HG03039 (cell line): ENCODE measurements at regions not wholly inside any gene's neighbourhood (a gene's known extent, or its start where the extent isn't known, plus 50 kb on each side); places are given as distances from the start of the nearest gene placed in this dataset.
"Not testable (repeated sequence)": the region's sequence is repeated elsewhere in the genome, so short reads cannot be mapped to it uniquely, and the experiment has no call there.

ENCODE experiments used
- ATAC-seq: cut with Tn5 transposase; IDR thresholded peaks from one replicate; pipeline ENCODE4 v1.9.1; 2021; ENCODE audit warnings: mild to moderate bottlenecking, moderate library complexity; ENCODE audit not compliant: unreplicated experiment

DNA sequence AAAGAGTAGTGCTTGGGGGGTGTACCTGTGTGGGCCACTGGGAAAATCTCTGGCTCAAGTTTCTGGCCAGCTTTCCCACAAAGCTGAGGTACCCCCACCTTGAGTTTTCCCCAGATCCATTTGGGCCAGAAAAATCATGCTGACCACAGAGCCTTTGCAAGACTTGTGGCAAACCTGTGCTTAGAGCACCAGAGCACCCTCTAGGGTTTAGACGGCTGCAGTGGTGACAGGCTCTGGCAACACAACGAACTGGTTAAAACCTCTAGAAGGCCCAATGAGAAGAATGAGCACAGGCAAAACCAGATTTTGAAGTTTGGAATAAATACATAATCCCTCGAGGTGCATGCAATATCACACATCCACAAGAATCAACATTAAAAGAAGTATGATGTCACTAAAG lies 290.7 kb upstream of the FOLH1 start:
- ATAC-seq: no peak

DNA sequence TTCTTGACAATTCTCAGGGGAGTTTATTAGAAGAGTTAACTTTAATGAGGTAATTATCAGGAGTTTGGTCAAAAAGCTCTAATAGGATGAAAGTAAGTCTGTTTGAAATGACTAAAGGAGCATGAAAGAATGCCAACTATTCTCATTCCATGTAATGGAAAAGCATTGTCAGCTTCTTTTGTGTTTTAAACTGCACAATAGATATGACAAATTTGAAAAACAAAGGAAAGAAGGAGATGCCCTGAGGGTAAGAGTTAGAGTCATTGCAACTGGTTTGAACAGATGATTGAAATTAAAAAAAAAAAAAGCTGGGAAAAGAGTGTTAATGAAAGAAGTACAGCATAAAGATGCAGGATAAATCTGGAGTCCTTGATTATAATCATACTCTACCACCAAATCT lies 296.8 kb upstream of the FOLH1 start:
- ATAC-seq: no peak

DNA sequence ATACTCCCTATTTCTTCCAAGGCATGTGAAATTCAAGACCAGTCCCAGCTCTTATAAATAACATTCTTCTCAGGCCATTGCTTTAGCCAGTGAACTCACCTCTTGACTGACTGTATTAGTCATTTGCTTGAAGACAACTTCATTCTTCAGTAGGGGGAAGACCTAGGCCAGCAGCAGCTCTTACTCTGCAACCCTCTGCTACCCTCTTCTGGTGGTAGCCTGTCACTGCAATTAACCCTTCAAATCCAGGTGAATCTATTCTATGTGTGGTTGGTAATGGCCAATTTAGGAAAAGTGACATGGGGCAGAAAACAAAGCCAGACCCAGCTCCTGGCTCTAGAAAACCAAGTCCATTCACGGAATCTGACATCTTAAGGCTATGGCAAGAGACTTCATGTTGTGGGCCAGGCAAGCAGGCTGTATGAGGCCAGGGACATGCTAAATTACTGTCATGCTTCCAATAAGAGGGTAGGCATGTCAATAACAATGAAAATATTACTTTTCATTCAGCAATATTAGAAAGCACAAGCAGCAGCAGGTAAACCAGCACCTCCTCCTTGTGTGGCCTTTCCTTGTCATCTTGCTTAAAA lies 317.9 kb upstream of the FOLH1 start:
- ATAC-seq: peak; percentile 94

DNA sequence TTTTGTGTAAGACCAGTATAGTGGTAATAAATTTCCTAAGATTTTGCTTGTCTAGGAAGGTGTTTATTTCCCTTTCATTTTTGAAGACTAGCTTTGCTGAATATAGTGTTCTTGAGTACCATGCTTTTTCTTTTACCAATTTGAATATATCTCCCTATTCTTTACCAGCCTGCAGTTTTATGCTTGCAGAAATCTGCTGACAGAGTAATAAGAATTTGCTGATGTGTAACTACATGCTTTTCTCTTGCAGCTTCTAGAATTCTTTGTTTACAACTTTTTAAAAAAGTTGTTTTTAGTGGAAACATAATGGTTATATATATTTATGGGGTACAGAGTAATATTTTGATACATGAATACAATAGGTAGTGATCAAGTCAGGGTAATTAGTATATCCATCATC lies 324.8 kb upstream of the FOLH1 start:
- ATAC-seq: no peak

DNA sequence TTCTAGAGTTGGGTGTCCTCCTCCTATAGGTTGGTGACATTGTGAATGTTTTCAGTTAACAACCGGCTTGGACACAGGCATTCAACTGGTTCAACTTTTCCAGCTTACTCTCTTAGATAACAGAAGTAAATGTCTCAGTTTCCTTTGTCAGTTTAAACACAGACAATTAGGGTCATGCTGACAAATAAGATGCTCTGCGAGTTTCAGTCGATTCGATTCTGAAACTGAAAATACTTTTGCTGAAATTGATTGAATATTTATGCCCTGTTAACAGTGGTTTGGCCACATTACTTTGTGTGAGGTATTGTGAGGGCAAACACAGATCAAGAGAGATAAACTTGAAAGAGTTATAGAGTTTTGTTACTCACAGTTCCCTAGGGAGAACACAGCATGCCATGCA lies 330.5 kb upstream of the FOLH1 start:
- ATAC-seq: not testable (repeated sequence)

DNA sequence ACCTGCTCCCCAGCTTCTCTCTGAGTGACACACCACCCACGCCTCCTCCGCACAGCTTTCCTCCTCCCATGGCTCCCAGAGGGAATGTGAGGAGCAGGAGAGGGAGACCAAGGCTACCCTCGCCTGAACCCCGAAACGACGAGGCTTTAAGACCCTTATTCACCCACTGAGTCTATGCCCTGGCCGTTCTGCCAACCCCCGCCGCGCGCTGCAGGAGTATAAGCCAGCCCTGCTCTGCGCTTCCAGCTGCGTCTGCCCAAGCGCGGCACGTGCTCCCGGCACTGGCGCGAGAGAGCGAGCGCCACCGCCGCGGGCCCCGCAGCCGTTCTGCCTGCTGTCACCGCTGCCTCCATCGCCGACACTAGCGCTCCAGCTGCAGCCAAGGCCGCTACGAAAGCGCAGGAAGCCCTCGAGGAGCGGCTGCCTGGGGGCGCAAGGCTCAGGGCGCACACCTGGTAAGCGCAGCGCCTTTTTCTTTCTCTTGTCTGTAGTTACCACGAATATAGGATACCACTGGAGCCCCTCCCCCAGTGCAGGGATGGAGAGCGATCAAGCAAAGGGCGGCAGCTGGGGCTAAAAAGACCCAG lies 350.0 kb upstream of the FOLH1 start:
- ATAC-seq: not testable (repeated sequence)

DNA sequence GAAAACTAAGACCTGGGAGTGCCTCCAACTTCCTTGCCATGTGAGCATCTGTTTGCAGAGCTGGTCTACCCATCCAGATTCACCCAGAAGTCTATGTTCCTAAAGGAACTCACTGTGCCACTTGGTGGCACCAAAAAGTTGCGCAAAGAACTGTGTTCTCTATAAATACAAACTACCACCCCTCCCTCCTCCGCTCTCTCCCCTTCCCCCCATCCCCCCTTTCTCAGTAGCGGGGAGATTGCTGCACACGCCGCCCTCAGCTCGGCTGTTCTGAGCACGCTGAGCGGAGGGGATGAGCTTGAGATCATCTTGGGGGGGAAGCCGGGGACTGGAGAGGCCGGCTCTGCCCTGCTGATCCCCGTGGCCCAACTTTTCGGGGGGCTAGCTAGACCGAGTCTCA lies 352.2 kb upstream of the FOLH1 start:
- not testable (repeated sequence) for ATAC-seq

DNA sequence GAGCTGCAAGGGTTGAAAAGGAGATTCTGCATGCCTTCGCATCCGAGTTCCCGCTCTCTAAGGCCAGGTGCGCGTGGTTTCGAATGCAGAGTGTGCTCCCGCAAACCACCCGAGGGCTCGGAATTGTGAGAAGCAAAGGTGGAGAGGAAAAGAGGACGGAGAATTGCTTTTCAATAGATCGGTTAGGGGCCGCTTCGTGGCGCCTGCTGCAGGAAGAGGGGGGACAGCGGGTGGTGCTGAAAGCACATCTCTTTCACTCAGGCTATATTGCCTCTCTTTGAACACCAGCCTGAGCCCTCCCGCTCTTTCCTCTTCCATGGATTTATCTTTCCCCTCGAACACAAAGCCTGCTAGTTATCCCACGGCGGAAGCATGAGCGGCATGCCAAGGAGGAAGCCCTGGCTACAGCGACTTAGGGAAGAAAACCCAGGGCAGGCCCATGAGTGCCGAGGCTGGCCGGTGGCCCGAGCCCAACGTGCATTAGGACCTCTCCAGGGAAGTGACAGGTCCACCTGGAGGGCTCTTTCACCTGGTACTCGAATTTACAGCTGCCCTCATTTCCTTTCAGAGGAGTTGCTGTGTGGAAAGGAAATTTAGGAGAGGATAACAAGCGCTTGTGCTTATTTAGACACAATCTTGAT lies 353.0 kb upstream of the FOLH1 start:
- not testable (repeated sequence) for ATAC-seq

DNA sequence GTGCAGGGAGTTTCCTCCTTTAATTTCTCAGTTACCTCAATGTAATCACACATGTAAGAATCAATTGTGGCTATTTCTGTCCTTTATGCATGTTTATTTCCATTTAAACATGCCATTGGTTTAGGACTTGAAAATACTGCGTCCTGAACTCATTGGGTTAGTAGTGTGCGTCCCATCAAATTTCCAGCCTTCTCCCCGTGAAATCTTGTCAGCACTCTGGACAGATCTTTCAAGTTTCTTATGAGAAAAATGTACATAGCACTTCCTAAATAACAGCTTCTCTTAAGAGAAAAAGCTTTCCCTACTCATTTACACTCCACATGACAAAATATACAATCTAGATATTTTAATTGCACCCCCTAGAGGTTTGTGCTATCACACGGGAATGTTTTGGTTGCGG lies 353.9 kb upstream of the FOLH1 start:
- not testable (repeated sequence) for ATAC-seq

DNA sequence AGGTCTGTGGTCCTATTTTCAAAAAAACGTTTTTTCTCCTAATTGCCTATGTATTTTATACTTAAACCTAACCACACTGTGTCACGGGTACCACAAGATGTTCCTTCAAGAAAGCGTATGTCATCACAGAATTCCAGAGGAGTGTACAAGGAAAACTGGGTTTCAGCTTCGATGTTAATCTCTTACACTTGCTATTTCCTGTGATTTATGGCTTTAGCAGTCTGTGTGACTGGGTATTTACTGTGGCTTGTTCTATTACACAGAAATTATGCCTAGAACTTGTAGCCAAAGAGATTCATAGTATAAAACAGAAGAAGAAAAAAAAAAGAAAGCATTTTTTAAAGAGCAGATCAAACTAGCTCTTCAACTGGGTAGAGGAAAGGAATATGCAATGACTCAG lies 371.1 kb upstream of the FOLH1 start:
- not testable (repeated sequence) for ATAC-seq

DNA sequence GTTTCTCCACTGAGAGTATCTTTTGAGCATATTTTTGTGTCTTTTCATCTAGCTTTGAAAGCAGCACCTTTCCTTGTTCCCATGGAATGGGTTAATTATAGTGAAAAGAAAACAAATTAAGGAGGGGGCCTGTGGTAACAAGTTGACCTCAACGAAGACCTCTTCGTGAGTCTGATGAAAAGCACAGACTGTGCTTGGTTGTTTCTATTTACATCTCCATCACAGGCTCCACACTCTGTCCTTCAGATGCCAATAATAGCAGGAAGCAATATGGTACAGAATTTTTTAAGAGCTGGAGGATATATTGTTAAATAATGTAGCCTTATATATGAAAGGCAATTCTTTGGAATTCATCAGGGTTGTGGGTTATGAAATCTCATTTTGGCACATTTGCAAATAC lies 366.7 kb upstream of the OR4C13 start:
- ATAC-seq: not testable (repeated sequence)

DNA sequence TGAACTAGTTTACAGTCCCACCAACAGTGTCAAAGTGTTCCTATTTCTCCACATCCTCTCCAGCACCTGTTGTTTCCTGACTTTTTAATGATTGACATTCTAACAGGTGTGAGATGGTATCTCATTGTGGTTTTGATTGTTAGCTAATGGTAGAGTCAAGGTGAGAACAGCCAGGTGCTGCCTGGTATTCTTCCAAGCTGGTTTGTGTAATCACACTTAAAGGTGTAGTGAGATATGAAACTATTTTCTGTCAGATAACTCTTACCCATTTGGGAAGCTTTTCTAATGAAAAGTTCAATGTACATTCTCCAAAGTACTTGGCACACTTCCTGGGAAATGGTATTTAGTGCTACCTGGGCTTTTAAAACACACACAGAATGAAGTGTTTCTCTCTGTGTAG lies 343.3 kb upstream of the OR4C13 start:
- ATAC-seq: not testable (repeated sequence)

DNA sequence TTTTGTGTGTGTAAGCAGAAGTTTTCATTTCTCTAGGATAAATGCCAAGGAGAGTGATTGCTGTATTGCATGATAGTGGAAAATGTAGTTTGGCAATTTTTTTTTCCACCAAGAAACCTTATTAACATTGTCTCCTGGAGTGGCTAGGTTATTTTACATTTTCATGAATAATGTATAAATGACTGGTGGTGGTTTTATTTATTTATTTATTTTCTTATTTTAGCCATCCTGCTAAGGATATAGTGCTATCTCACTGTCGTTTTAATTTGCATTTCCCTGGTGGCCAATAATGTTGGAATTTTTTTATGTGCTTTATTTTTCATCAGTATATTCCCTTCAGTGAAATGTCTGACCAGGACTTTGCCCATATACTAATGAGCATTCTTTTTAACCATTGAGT lies 328.3 kb upstream of the OR4C13 start:
- not testable (repeated sequence) for ATAC-seq

DNA sequence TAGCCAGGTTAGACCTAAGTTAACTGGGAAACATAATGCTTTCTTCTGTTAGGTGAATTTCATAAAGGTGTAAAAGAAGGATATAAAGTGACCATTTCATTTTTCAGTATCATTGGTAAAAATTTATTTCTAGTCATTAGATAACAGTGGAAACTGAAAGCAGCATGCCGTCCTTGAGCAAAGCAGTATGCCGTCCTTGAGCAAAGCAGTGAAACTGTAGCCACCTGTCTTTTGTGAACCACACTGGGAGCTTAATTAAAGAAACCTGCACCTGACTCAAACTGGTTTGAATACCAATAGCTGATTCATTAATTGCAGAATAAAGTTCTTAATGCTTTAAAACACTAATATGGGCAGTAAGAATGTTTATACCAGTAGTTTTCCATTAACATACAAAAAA lies 281.5 kb upstream of the OR4C13 start:
- ATAC-seq: not testable (repeated sequence)

DNA sequence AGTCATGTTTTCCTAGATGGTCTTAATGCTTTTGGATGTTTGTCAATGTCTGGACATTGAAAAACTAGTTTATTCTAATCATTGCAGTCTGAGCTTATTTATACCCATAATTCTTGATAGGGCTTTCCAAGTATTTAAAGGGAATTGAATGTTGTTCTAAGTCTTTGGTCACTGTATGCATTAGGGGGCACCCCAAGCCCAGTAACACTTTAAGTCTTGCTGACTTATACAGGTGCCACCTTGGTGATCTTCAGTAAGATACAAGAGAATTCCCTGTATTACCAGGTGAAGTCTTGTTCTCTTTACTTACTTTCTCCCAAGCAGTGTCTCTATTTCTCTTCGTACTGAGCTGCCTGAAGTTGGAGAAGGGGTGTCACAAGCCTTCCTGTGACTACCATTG lies 250.1 kb upstream of the OR4C13 start:
- not testable (repeated sequence) for ATAC-seq

DNA sequence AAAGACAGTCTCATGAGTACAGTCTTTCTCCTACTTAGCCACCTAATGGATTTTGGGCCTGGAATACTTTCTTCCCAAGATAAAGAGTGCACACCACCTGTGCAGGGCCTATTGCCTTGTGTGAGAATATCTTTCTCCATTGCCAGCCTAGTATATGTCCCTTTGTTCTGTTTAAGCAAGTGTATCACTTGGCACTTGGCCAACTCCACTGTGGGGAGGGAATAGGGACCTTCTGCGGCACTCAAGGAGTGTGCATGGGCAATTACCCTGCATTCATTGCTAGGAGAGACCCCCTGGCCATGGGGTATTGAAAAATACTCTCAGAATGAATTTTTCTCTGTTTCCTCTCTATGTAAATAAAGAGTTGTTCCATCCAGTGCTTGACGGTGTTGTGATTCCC lies 201.7 kb upstream of the OR4C13 start:
- ATAC-seq: not testable (repeated sequence)

DNA sequence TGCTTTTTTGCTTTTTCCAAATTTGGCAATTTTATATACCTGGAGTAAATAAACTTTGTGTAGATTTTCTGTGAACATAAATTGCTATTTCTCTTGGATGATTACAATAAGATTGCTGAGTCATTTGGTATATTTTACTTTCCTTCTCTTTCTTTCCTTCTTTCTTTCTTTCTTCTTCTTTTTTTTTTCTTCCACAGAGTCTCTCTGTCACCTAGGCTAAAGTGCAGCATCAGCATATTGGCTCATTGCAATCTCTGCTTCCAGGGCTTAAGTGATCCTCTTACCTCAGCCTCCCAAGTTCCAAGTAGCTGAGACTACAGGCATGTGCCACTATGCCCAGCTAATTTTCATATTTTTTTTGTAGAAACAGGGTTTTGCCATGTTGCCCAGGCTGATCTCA lies 201.2 kb upstream of the OR4C13 start:
- not testable (repeated sequence) for ATAC-seq

DNA sequence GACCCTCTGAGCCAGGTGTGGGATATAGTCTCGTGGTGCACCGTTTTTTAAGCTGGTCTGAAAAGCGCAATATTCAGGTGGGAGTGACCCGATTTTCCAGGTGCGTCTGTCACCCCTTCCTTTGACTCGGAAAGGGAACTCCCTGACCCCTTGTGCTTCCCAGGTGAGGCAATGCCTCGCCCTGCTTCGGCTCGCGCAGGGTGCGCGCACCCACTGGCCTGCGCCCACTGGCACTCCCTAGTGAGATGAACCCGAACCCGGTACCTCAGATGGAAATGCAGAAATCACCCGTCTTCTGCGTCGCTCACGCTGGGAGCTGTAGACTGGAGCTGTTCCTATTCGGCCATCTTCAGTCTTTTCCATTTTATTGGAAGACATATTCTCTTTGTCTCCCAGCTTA lies 171.4 kb upstream of the OR4C13 start:
- ATAC-seq: not testable (repeated sequence)

DNA sequence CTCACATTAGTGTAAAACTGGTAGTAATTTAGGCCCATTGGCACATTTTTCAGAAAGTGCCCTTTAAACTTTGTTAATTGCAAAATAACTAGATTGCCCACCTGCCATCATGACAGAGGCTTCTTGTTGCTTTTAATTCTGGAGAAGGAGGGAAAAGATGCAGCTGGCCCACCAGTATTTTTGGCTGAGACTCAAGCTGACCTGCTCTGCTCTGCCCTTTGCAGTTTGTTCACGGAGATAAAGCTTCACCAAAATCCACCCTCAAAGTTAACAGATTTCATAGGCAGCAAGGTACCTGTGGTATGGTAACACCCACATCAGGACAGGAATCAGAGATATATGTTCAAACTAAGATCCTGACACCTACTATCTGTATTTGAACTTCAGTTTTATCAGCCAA lies 170.2 kb upstream of the OR4C13 start:
- ATAC-seq: not testable (repeated sequence)

DNA sequence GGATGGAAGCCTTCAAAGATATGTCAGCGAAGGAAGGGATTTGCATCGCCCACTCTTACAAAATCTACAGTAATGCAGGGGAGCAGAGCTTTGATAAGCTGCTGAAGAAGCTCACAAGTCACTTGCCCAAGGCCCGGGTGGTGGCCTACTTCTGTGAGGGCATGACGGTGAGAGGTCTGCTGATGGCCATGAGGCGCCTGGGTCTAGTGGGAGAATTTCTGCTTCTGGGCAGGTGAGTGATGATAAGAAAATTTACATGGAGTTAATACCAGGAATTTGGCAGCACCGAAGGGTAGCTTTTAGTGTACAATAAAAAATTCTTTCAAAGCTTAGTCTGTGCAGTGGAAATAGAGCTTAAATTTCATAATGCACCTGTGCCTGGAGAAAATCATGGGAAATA lies 168.3 kb upstream of the OR4C13 start:
- not testable (repeated sequence) for ATAC-seq

DNA sequence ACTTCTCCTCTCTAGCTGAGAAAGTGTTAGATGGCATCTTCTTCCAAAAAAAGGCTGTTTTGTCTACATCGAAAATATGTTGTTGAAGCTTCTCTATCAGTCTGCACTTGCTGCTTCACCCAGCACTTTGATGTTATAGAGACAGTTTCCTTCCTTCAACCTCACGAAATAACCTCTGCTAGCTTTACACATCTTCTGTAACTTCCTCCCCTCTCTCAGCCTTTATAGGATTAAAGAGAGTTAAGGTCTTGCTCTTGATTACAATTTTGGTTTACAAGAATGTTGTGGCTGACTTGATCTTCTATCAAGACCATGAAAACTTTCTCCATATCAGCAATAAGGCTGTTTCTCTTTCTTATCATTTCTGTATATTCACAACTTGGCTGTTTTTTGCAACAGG lies 162.4 kb upstream of the OR4C13 start:
- not testable (repeated sequence) for ATAC-seq

DNA sequence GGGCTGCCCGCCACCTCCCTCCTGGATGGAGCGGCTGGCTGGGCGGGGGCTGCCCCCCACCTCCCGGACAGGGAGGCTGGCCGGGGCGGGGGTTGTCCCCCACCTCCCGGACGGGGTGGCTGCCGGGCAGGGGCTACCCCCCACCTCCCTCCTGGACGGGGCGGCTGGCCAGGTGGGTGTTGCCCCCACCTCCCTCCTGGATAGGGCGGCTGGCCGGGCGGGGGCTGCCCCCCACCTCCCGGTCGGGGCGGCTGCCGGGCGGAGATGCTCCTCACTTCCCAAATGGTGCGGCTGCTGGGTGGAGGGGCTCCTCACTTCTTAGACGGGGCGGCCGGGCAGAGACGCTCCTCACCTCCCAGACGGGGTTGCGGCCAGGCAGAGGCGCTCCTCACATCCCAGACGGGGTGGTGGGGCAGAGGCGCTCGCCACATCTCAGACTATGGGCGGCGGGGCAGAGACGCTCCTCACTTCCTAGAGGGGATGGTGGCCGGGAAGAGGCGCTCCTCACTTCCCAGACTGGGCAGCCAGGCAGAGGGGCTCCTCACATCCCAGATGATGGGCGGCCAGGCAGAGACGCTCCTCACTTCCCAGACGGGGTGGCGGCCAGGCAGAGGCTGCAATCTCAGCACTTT lies 153.9 kb upstream of the OR4C13 start:
- not testable (repeated sequence) for ATAC-seq
